OCI-LY1 (cell line): ENCODE measurements at regions not wholly inside any gene's neighbourhood (a gene's known extent, or its start where the extent isn't known, plus 50 kb on each side); places are given as distances from the start of the nearest gene placed in this dataset.

Experiments used
- EZH2 ChIP-seq: fragments of 200-600 bp; sonication (generic), shearing (Covaris generic); IDR thresholded peaks from 2 replicates; pipeline ENCODE4 v1.8.0; 2017; ENCODE audit warnings: borderline replicate concordance, mixed run types, mild to moderate bottlenecking, antibody characterized with exemption, low read length, moderate library complexity, mixed read lengths
- TF ChIP-seq, protein P1 (sequence below): fragments of 200-600 bp; sonication (generic), shearing (Covaris generic); IDR thresholded peaks from 2 replicates; pipeline ENCODE4 v1.5.1; 2017; ENCODE audit warnings: mild to moderate bottlenecking, antibody characterized with exemption, low read length, moderate library complexity, mixed read lengths

DNA sequence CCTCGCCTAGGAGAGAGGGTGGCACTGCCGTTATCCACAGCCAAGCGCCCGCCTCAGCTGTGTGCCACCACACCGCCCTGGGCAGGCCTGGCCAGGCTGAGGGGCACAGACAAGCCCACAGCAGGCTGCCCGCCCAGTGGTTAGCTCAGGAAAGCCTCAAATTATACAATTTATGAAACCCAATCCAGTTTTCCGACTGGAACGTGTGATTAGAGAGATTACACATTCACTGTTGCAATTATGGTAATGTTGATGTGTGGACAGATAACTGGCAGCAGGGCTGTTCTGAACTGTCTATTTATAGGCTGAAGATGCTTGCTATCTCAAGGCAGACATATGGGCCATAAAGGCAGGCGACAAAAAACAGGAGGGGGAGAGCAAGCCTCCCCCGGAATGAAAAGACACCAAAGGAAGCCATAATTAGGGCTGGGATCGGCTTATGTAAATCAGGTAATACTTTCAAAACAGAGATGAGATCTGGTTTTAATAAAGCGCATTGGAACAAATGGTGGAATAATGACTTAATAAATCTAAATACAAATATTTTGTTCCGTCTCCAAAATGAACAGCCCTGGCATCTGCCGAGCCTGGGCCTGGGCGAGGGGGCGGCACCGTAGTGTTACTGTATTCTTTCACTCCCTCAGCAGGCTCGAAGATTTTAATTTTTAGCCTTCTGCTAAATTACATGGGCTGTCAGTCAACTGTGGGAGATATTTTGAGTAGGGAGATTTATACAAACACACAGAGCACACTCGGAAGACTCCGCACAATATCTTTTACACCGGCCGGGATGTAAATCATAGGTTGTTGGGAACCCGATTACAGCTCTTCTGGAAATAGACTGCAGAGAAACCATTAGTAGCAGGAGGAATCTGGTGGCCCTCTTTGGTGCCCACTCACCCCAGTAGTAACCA lies 103.1 kb upstream of the TLE3 start:
- TF ChIP-seq, protein P1, sequence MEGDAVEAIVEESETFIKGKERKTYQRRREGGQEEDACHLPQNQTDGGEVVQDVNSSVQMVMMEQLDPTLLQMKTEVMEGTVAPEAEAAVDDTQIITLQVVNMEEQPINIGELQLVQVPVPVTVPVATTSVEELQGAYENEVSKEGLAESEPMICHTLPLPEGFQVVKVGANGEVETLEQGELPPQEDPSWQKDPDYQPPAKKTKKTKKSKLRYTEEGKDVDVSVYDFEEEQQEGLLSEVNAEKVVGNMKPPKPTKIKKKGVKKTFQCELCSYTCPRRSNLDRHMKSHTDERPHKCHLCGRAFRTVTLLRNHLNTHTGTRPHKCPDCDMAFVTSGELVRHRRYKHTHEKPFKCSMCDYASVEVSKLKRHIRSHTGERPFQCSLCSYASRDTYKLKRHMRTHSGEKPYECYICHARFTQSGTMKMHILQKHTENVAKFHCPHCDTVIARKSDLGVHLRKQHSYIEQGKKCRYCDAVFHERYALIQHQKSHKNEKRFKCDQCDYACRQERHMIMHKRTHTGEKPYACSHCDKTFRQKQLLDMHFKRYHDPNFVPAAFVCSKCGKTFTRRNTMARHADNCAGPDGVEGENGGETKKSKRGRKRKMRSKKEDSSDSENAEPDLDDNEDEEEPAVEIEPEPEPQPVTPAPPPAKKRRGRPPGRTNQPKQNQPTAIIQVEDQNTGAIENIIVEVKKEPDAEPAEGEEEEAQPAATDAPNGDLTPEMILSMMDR, result no peak
- TF ChIP-seq EZH2, result no peak
